WTC11 (cell line): ENCODE measurements at regions not wholly inside any gene's neighbourhood (a gene's known extent, or its start where the extent isn't known, plus 50 kb on each side); places are given as distances from the start of the nearest gene placed in this dataset.

Source experiments
- ATAC-seq: fragments of 200-7000 bp; cut with Tn5 transposase; 2 replicates; pipeline ENCODE4 v1.10.0; 2021; ENCODE audit warnings: mild to moderate bottlenecking, moderate library complexity
- CTCF ChIA-PET: fragments of 300-600 bp; sonication (Branson Sonifier 250); formaldehyde crosslinking; loops from one replicate; lab custom pipeline; 2021; ENCODE audit warnings: antibody characterized with exemption; lab: Charles Lee
- POLR2A ChIA-PET: fragments of 350-600 bp; sonication (Branson Sonifier 250); formaldehyde crosslinking; loops from one replicate; lab custom pipeline; 2021; ENCODE audit warnings: antibody characterized with exemption; lab: Charles Lee
- DNase-seq: peaks from one replicate; pipeline ENCODE4 v3.0.0; 2021; ENCODE audit warnings: low spot score
- H3K27ac Mint-ChIP-seq: 2 replicates; pipeline ENCODE4 v1.8.0; 2021; ENCODE audit warnings: mixed read lengths
- H3K27me3 Mint-ChIP-seq: 2 replicates; pipeline ENCODE4 v1.8.0; 2021; ENCODE audit warnings: low read depth, mild to moderate bottlenecking, moderate library complexity, mixed read lengths
- H3K36me3 Mint-ChIP-seq: 2 replicates; pipeline ENCODE4 v1.8.0; 2021; ENCODE audit warnings: mixed read lengths
- H3K4me1 Mint-ChIP-seq: 2 replicates; pipeline ENCODE4 v1.8.0; 2022; ENCODE audit warnings: mixed read lengths
- H3K4me3 Mint-ChIP-seq: 2 replicates; pipeline ENCODE4 v1.8.0; 2021; ENCODE audit warnings: mild to moderate bottlenecking, moderate library complexity, mixed read lengths
- H3K9me3 Mint-ChIP-seq: 2 replicates; pipeline ENCODE4 v1.8.0; 2021; ENCODE audit warnings: mixed read lengths
- ELF4 ChIP-seq: sonication (generic); formaldehyde crosslinking; IDR thresholded peaks from 2 replicates; pipeline ENCODE4 v1.8.1; 2022; ENCODE audit warnings: low read depth, mild to moderate bottlenecking, moderate library complexity, missing genetic modification reagents
- NFYB ChIP-seq: sonication (generic); formaldehyde crosslinking; conservative IDR thresholded peaks from 2 replicates; pipeline ENCODE4 v1.8.0; 2022; ENCODE audit warnings: low read depth, missing genetic modification reagents
- NR2C2 ChIP-seq: sonication (generic); formaldehyde crosslinking; IDR thresholded peaks from 2 replicates; pipeline ENCODE4 v1.8.0; 2022; ENCODE audit warnings: mild to moderate bottlenecking, missing genetic modification reagents
- RELA ChIP-seq: sonication (generic); formaldehyde crosslinking; IDR thresholded peaks from 2 replicates; pipeline ENCODE4 v1.8.1; 2022; ENCODE audit warnings: missing genetic modification reagents, mild to moderate bottlenecking, borderline replicate concordance
- RORB ChIP-seq: fragments of 250-450 bp; sonication (Bioruptor Pico); IDR thresholded peaks from 2 replicates; pipeline ENCODE4 v1.9.0; 2021; ENCODE audit warnings: mild to moderate bottlenecking
- ZBTB21 ChIP-seq: sonication (generic); formaldehyde crosslinking; IDR thresholded peaks from 2 replicates; pipeline ENCODE4 v1.8.1; 2023; ENCODE audit warnings: mild to moderate bottlenecking, missing genetic modification reagents, borderline replicate concordance
- ZNF121 ChIP-seq: sonication (generic); formaldehyde crosslinking; IDR thresholded peaks from 2 replicates; pipeline ENCODE4 v1.8.0; 2023; ENCODE audit warnings: missing genetic modification reagents
- ZNF263 ChIP-seq: sonication (generic); formaldehyde crosslinking; IDR thresholded peaks from 2 replicates; pipeline ENCODE4 v1.8.1; 2022; ENCODE audit warnings: low read depth, mild to moderate bottlenecking, moderate library complexity, missing genetic modification reagents
- ZNF671 ChIP-seq: fragments of 250-450 bp; sonication (Bioruptor Pico); IDR thresholded peaks from 2 replicates; pipeline ENCODE4 v1.8.0; 2021; ENCODE audit warnings: mild to moderate bottlenecking
- TF ChIP-seq, protein P1 (sequence below): fragments of 250-450 bp; sonication (Bioruptor Pico); conservative IDR thresholded peaks from 2 replicates; pipeline ENCODE4 v1.9.0; 2021; ENCODE audit warnings: mild to moderate bottlenecking
- TF ChIP-seq, protein P2 (sequence below): fragments of 250-450 bp; sonication (Bioruptor Pico); IDR thresholded peaks from 2 replicates; pipeline ENCODE4 v1.9.0; 2021; ENCODE audit warnings: mild to moderate bottlenecking
- TF ChIP-seq, protein P3 (sequence below): sonication (generic); formaldehyde crosslinking; IDR thresholded peaks from 2 replicates; pipeline ENCODE4 v1.8.0; 2022; ENCODE audit warnings: mild to moderate bottlenecking, missing genetic modification reagents
- TF ChIP-seq, protein P4 (sequence below): sonication (generic); formaldehyde crosslinking; IDR thresholded peaks from 2 replicates; pipeline ENCODE4 v1.8.0; 2023; ENCODE audit warnings: missing genetic modification reagents, mild to moderate bottlenecking, borderline replicate concordance
- TF ChIP-seq, protein P5 (sequence below): fragments of 250-450 bp; sonication (Bioruptor Pico); IDR thresholded peaks from 2 replicates; pipeline ENCODE4 v1.9.0; 2021; ENCODE audit warnings: mild to moderate bottlenecking
- TF ChIP-seq, protein P6 (sequence below): sonication (generic); formaldehyde crosslinking; IDR thresholded peaks from 2 replicates; pipeline ENCODE4 v1.8.0; 2022; ENCODE audit warnings: mild to moderate bottlenecking, missing genetic modification reagents
- TF ChIP-seq, protein P7 (sequence below): sonication (generic); formaldehyde crosslinking; IDR thresholded peaks from 2 replicates; pipeline ENCODE4 v1.8.1; 2023; ENCODE audit warnings: mild to moderate bottlenecking, missing genetic modification reagents

DNA sequence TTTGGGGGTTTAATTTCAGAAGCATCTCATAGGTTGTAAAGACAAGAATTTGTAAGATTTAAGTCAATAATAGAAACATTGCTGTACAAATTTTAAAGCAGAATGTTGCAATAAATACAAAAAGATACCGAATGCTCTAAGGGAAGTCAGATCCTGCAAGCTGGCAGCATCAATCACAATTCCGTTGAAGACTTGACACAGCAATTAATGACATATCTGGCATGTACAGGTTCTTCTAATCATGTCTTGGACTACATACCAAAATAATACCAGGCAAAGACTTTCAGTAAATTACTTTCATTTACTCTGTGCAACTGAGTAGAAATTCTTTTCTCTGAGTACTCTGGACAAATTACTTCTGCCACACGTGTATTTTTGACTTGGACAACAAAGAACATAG is 54.0 kb upstream of the CDIN1 start (continued):
- TF ChIP-seq, protein P1, sequence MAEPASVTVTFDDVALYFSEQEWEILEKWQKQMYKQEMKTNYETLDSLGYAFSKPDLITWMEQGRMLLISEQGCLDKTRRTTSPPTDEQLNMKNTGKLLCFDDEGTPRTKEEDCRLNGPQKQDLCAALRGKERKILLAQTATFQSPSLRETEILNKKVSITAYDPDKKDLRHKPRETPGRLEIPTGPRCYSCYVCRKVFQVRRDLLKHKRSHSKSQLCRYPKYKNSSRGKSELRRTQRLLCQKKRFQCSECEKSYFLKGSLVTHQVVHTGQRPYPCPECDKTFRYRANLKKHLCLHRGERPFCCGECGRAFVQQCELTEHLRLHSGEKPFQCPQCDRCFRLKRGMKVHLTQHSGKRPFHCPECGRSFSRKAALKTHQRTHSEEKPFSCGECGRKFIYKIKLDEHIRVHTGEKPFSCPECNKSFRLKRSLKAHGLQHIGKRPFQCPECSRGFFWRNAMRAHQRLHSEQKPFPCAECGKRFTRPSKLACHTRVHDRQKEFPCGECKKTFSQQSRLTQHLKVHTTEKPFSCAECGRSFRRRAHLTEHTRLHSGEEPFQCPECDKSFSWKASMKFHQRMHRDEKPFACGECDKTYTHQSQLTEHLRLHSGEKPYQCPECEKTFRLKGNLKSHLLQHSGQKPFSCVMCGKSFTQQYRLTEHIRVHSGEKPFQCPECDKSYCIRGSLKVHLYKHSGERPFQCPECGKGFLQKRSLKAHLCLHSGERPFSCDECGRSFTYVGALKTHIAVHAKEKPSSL (CRISPR knock-in tag) = no peak
- TF ChIP-seq, all 79 proteins: peak for 0

DNA sequence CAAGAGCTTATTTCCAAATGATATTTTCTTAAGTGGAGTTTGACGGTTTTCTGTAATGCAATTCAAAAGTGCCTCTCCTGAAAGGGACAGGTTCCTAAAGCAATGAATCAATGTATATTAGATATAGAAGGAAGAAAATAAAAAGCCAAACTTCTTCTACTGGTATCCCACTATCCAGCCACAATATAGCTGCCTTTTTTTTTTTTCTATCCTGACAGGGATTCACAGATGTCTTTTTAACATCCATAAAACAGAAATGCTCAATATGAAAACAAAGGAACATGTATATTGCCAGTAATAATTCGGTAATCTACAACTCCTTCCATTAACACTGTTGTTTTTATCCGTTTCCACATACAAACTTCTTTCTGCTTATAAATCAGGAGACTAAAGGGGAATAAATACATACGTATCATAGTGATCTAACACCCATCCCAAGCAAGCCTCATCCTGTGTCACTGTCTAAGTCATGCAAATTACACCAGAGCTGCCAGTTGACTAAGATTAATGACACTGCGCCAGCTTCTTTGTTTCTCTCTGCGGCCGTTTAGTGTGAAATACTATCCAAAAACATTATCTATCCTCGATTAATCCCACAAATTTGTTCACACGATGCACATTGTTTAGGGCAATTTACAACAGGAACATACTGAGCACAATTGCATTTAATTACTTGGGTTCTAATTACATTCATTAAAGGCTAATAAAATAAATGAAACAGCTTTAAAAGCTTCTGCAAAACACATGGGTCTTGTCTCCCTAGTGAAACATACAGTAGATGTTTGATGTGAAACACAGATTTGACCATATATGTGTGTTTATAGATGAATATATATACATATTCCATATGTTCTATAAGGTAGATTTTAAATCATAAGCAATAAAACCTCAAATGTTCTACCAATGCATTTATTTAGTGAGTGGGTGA is 51.9 kb upstream of the CDIN1 start:
- POLR2A ChIA-PET = no interaction called here
- Mint-ChIP-seq H3K9me3 (peaks cover 9% of the 10 kb centered on the region; the same call in 1 of the 2 replicates), H3K27me3 (no peaks in the 10 kb centered on the region), H3K36me3 (no peaks in the 10 kb centered on the region), H3K4me1 (peaks cover 33% of the 10 kb centered on the region), H3K27ac (no peak overlapping the region)
- TF ChIP-seq, protein P2, sequence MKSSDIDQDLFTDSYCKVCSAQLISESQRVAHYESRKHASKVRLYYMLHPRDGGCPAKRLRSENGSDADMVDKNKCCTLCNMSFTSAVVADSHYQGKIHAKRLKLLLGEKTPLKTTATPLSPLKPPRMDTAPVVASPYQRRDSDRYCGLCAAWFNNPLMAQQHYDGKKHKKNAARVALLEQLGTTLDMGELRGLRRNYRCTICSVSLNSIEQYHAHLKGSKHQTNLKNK (CRISPR knock-in tag) = no peak
- TF ChIP-seq ZBTB21 (CRISPR knock-in tag) = no peak
- no peak for TF ChIP-seq ZNF121 (CRISPR knock-in tag)
- TF ChIP-seq, protein P3, sequence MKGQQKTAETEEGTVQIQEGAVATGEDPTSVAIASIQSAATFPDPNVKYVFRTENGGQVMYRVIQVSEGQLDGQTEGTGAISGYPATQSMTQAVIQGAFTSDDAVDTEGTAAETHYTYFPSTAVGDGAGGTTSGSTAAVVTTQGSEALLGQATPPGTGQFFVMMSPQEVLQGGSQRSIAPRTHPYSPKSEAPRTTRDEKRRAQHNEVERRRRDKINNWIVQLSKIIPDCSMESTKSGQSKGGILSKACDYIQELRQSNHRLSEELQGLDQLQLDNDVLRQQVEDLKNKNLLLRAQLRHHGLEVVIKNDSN (CRISPR knock-in tag) = no peak
- TF ChIP-seq RORB (CRISPR knock-in tag) = no peak
- no peak for TF ChIP-seq NR2C2 (CRISPR knock-in tag)
- TF ChIP-seq, protein P4, sequence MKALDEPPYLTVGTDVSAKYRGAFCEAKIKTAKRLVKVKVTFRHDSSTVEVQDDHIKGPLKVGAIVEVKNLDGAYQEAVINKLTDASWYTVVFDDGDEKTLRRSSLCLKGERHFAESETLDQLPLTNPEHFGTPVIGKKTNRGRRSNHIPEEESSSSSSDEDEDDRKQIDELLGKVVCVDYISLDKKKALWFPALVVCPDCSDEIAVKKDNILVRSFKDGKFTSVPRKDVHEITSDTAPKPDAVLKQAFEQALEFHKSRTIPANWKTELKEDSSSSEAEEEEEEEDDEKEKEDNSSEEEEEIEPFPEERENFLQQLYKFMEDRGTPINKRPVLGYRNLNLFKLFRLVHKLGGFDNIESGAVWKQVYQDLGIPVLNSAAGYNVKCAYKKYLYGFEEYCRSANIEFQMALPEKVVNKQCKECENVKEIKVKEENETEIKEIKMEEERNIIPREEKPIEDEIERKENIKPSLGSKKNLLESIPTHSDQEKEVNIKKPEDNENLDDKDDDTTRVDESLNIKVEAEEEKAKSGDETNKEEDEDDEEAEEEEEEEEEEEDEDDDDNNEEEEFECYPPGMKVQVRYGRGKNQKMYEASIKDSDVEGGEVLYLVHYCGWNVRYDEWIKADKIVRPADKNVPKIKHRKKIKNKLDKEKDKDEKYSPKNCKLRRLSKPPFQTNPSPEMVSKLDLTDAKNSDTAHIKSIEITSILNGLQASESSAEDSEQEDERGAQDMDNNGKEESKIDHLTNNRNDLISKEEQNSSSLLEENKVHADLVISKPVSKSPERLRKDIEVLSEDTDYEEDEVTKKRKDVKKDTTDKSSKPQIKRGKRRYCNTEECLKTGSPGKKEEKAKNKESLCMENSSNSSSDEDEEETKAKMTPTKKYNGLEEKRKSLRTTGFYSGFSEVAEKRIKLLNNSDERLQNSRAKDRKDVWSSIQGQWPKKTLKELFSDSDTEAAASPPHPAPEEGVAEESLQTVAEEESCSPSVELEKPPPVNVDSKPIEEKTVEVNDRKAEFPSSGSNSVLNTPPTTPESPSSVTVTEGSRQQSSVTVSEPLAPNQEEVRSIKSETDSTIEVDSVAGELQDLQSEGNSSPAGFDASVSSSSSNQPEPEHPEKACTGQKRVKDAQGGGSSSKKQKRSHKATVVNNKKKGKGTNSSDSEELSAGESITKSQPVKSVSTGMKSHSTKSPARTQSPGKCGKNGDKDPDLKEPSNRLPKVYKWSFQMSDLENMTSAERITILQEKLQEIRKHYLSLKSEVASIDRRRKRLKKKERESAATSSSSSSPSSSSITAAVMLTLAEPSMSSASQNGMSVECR = no peak
- TF ChIP-seq, protein P5, sequence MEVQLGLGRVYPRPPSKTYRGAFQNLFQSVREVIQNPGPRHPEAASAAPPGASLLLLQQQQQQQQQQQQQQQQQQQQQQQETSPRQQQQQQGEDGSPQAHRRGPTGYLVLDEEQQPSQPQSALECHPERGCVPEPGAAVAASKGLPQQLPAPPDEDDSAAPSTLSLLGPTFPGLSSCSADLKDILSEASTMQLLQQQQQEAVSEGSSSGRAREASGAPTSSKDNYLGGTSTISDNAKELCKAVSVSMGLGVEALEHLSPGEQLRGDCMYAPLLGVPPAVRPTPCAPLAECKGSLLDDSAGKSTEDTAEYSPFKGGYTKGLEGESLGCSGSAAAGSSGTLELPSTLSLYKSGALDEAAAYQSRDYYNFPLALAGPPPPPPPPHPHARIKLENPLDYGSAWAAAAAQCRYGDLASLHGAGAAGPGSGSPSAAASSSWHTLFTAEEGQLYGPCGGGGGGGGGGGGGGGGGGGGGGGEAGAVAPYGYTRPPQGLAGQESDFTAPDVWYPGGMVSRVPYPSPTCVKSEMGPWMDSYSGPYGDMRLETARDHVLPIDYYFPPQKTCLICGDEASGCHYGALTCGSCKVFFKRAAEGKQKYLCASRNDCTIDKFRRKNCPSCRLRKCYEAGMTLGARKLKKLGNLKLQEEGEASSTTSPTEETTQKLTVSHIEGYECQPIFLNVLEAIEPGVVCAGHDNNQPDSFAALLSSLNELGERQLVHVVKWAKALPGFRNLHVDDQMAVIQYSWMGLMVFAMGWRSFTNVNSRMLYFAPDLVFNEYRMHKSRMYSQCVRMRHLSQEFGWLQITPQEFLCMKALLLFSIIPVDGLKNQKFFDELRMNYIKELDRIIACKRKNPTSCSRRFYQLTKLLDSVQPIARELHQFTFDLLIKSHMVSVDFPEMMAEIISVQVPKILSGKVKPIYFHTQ = no peak
- TF ChIP-seq, protein P6, sequence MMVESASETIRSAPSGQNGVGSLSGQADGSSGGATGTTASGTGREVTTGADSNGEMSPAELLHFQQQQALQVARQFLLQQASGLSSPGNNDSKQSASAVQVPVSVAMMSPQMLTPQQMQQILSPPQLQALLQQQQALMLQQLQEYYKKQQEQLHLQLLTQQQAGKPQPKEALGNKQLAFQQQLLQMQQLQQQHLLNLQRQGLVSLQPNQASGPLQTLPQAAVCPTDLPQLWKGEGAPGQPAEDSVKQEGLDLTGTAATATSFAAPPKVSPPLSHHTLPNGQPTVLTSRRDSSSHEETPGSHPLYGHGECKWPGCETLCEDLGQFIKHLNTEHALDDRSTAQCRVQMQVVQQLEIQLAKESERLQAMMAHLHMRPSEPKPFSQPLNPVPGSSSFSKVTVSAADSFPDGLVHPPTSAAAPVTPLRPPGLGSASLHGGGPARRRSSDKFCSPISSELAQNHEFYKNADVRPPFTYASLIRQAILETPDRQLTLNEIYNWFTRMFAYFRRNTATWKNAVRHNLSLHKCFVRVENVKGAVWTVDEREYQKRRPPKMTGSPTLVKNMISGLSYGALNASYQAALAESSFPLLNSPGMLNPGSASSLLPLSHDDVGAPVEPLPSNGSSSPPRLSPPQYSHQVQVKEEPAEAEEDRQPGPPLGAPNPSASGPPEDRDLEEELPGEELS (CRISPR knock-in tag) = no peak
- TF ChIP-seq NFYB (CRISPR knock-in tag) = no peak
- TF ChIP-seq ZNF671 = no peak
- TF ChIP-seq, protein P7, sequence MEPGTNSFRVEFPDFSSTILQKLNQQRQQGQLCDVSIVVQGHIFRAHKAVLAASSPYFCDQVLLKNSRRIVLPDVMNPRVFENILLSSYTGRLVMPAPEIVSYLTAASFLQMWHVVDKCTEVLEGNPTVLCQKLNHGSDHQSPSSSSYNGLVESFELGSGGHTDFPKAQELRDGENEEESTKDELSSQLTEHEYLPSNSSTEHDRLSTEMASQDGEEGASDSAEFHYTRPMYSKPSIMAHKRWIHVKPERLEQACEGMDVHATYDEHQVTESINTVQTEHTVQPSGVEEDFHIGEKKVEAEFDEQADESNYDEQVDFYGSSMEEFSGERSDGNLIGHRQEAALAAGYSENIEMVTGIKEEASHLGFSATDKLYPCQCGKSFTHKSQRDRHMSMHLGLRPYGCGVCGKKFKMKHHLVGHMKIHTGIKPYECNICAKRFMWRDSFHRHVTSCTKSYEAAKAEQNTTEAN (CRISPR knock-in tag) = no peak
- TF ChIP-seq ZNF263 (CRISPR knock-in tag) = no peak
- no peak for TF ChIP-seq RELA (CRISPR knock-in tag)
- no peak for TF ChIP-seq ELF4 (CRISPR knock-in tag)
- TF ChIP-seq, all 79 proteins: peak for 0
- CTCF ChIA-PET = no interaction called here
- DNase-seq = no peak
- ATAC-seq = peak; percentile 58
- H3K4me3 Mint-ChIP-seq = no peak overlapping the region
